K562 (cell line): ENCODE measurements at regions not wholly inside any gene's neighbourhood (a gene's known extent, or its start where the extent isn't known, plus 50 kb on each side); places are given as distances from the start of the nearest gene placed in this dataset.

Experiments used
- ATAC-seq: fragments of 200-7000 bp; cut with Tn5 transposase; 3 replicates; pipeline ENCODE4 v1.9.1; 2020; ENCODE audit warnings: moderate library complexity
- BruUV-seq: library from RNA; stranded (reverse); fragments of 400-500 nt; replicated peaks from 2 replicates; lab custom pipeline; 2021; lab: Mats Ljungman, UMichigan
- CTCF ChIA-PET: fragments of 300-600 bp; formaldehyde crosslinking; extraction: SDS; loops from one replicate; lab custom pipeline; 2021; ENCODE audit warnings: low intra/inter-chr PET ratio; lab: Yijun Ruan, JAX
- POLR2A ChIA-PET: fragments of 300-600, 350-650 bp; sonication (Branson Sonifier 250); formaldehyde crosslinking; extraction: SDS; loops from one replicate; lab custom pipeline; 2021; ENCODE audit warnings: antibody characterized with exemption, inconsistent platforms; lab: Yijun Ruan, JAX
- DNase-seq, 4 experiments: peaks; one replicate each; pipeline versions ENCODE4 v3.0.0 to v3.0.0-alpha.2; 2011 to 2018; ENCODE audit warnings: low spot score in 3 of 4, mixed read lengths in 3 of 4; ENCODE audit errors: extremely low read depth in 1 of 4
- FAIRE-seq: peaks from 2 replicates; lab custom pipeline; 2011; peaks lifted over from hg19 to GRCh38; lab: Jason Lieb, UNC
- H2AFZ ChIP-seq: 2 replicates; pipeline ENCODE4 v1.6.0; 2011; ENCODE audit warnings: low read depth, low read length, control low read depth, inconsistent platforms
- H3K27ac ChIP-seq: fragments of 200-600 bp; 3 replicates; pipeline ENCODE4 v1.8.0; 2011; ENCODE audit warnings: low read depth, mild to moderate bottlenecking, control low read depth, inconsistent platforms, low read length, moderate library complexity, mixed read lengths; ENCODE audit errors: extremely low read depth
- H3K27me3 ChIP-seq, 2 experiments: fragments of 300-600 bp in 1 of 2; 2 replicates in 1 of 2; 3 replicates in 1 of 2; pipeline versions ENCODE4 v1.6.0 to v1.8.0; 2011; ENCODE audit warnings: inconsistent platforms in 2 of 2, low read length in 2 of 2, mild to moderate bottlenecking in 1 of 2, mixed read lengths in 1 of 2, moderate library complexity in 1 of 2; ENCODE audit not compliant: control insufficient read depth in 2 of 2, insufficient read depth in 2 of 2
- H3K36me3 ChIP-seq: fragments of 300-600 bp; 3 replicates; pipeline ENCODE4 v1.8.0; 2011; ENCODE audit warnings: mild to moderate bottlenecking, low read length, inconsistent platforms; ENCODE audit not compliant: control insufficient read depth, insufficient read depth
- H3K4me1 ChIP-seq, 2 experiments: fragments of 200-600 bp in 1 of 2; replicated peaks in 1 of 2; 2 replicates in 1 of 2; 3 replicates in 1 of 2; pipeline versions ENCODE4 v1.5.1 to v1.8.0; 2011; ENCODE audit warnings: inconsistent platforms in 2 of 2, low read length in 2 of 2, mild to moderate bottlenecking in 1 of 2, mixed read lengths in 1 of 2, moderate library complexity in 1 of 2; ENCODE audit not compliant: control insufficient read depth in 2 of 2, insufficient read depth in 2 of 2
- H3K4me2 ChIP-seq: 2 replicates; pipeline ENCODE4 v1.6.1; 2011; ENCODE audit warnings: low read length, control low read depth, inconsistent platforms, mixed read lengths; ENCODE audit not compliant: insufficient read depth
- H3K4me3 ChIP-seq: fragments of 200-600 bp; sonication (generic), shearing (Covaris generic); 2 replicates; pipeline ENCODE4 v1.5.1; 2016; ENCODE audit warnings: control low read depth, inconsistent platforms
- H3K79me2 ChIP-seq: fragments of 200-600 bp; 3 replicates; pipeline ENCODE4 v1.8.0; 2011; ENCODE audit warnings: low read length, inconsistent platforms; ENCODE audit not compliant: control insufficient read depth, insufficient read depth
- H3K9ac ChIP-seq, 2 experiments: 2 replicates each; pipeline versions ENCODE4 v1.6.0 to v1.6.1; 2011; ENCODE audit warnings: low read depth in 2 of 2, low read length in 2 of 2, control low read depth in 1 of 2, inconsistent platforms in 1 of 2, mild to moderate bottlenecking in 1 of 2, mixed read lengths in 1 of 2; ENCODE audit not compliant: insufficient read depth in 1 of 2
- H3K9me1 ChIP-seq: one replicate; pipeline ENCODE4 v1.6.0; 2011; ENCODE audit warnings: inconsistent platforms, mild to moderate bottlenecking, low read length, moderate library complexity; ENCODE audit not compliant: control insufficient read depth, insufficient read depth
- H3K9me3 ChIP-seq: replicated peaks from 2 replicates; pipeline ENCODE4 v1.5.1; 2011; ENCODE audit warnings: low read depth, low read length, inconsistent platforms; ENCODE audit not compliant: control insufficient read depth, insufficient read depth
- H4K20me1 ChIP-seq: replicated peaks from 2 replicates; pipeline ENCODE4 v1.6.1; 2011; ENCODE audit warnings: low read length, inconsistent platforms, mixed read lengths; ENCODE audit not compliant: control insufficient read depth, insufficient read depth
- CHAMP1 ChIP-seq: fragments of 450-650 bp; IDR thresholded peaks from 2 replicates; pipeline ENCODE4 v1.6.1; 2016; ENCODE audit warnings: mild to moderate bottlenecking
- CHCHD3 ChIP-seq: fragments of 250-450 bp; sonication (Bioruptor Pico); IDR thresholded peaks from 2 replicates; pipeline ENCODE4 v2.1.2; 2022; ENCODE audit warnings: mild to moderate bottlenecking
- FIP1L1 ChIP-seq: fragments of 200-400 bp; formaldehyde crosslinking; IDR thresholded peaks from 2 replicates; pipeline ENCODE4 v1.6.1; 2018; ENCODE audit warnings: mild to moderate bottlenecking, low read depth, low read length; ENCODE audit not compliant: poor library complexity, severe bottlenecking
- HSF4 ChIP-seq: fragments of 250-450 bp; sonication (Bioruptor Pico); IDR thresholded peaks from 2 replicates; pipeline ENCODE4 v2.1.2; 2022; ENCODE audit warnings: mild to moderate bottlenecking, moderate library complexity, borderline replicate concordance
- IRF2 ChIP-seq: sonication (generic); formaldehyde crosslinking; IDR thresholded peaks from 2 replicates; pipeline ENCODE4 v1.8.1; 2022; ENCODE audit warnings: mild to moderate bottlenecking, missing genetic modification reagents
- KDM5B ChIP-seq: fragments of 200-600 bp; sonication (generic); IDR thresholded peaks from 2 replicates; pipeline ENCODE4 v1.6.1; 2012; ENCODE audit warnings: low read depth, mild to moderate bottlenecking, moderate library complexity, low read length, control low read depth, inconsistent platforms; ENCODE audit not compliant: insufficient replicate concordance
- MEF2A ChIP-seq: IDR thresholded peaks from 2 replicates; pipeline ENCODE4 v1.6.1; 2011; ENCODE audit warnings: low read depth, mild to moderate bottlenecking, low read length, moderate library complexity; ENCODE audit not compliant: control insufficient read depth
- NCOA2 ChIP-seq, 2 experiments: fragments of 450-650 bp; IDR thresholded peaks; 2 replicates each; pipeline ENCODE4 v1.6.1; 2018; ENCODE audit warnings: mild to moderate bottlenecking in 2 of 2, moderate library complexity in 1 of 2; ENCODE audit not compliant: partially characterized antibody in 2 of 2
- NFE2L1 ChIP-seq: fragments of 450-650 bp; IDR thresholded peaks from 2 replicates; pipeline ENCODE4 v1.6.1; 2016; ENCODE audit warnings: missing genetic modification characterization, low read depth, mild to moderate bottlenecking, missing compliant biosample characterization, moderate library complexity, borderline replicate concordance
- NFIC ChIP-seq: fragments of 450-650 bp; IDR thresholded peaks from 2 replicates; pipeline ENCODE4 v1.6.1; 2017; ENCODE audit warnings: mild to moderate bottlenecking, inconsistent platforms
- NFIX ChIP-seq: fragments of 250-450 bp; sonication (Bioruptor Pico); IDR thresholded peaks from 2 replicates; pipeline ENCODE4 v1.4.0; 2020; ENCODE audit warnings: low read depth, mild to moderate bottlenecking, moderate library complexity
- PTRF ChIP-seq: fragments of 450-650 bp; IDR thresholded peaks from 2 replicates; pipeline ENCODE4 v1.6.1; 2016; ENCODE audit warnings: mild to moderate bottlenecking, missing genetic modification characterization, missing compliant biosample characterization
- PTTG1 ChIP-seq: fragments of 450-650 bp; IDR thresholded peaks from 2 replicates; pipeline ENCODE4 v1.6.1; 2016; ENCODE audit warnings: low read depth, mild to moderate bottlenecking, missing genetic modification characterization, missing compliant biosample characterization
- RREB1 ChIP-seq: fragments of 250-450 bp; sonication (Bioruptor Pico); IDR thresholded peaks from 2 replicates; pipeline ENCODE4 v1.4.0; 2020
- SMARCC2 ChIP-seq: fragments of 450-650 bp; IDR thresholded peaks from 2 replicates; pipeline ENCODE4 v1.6.1; 2017; ENCODE audit warnings: antibody characterized with exemption, moderate library complexity, mild to moderate bottlenecking, low read depth
- ZBTB17 ChIP-seq: fragments of 450-650 bp; formaldehyde crosslinking; IDR thresholded peaks from 2 replicates; pipeline ENCODE4 v1.4.0; 2020; ENCODE audit warnings: mild to moderate bottlenecking
- ZKSCAN3 ChIP-seq: fragments of 250-450 bp; sonication (Bioruptor Pico); IDR thresholded peaks from 2 replicates; pipeline ENCODE4 v1.4.0; 2020
- WGBS: fragments of 100-300 bp; shearing (Covaris generic); methylation state at CpG from one replicate; pipeline ENCODE4 v1.1.6; 2016; ENCODE audit warnings: low coverage, mixed read lengths; ENCODE audit not compliant: insufficient coverage; ENCODE audit errors: missing lambda C conversion rate; 5-methylcytosine and 5-hydroxymethylcytosine counted together
- in situ Hi-C: fragments of 300-500 bp; cut with MboI; formaldehyde crosslinking; loops from 4 replicates; pipeline ENCODE4 v1.15.0; 2018; ENCODE audit warnings: inconsistent platforms, mixed read lengths
- intact Hi-C: fragments of 100-400 bp; cut with micrococcal nuclease; formaldehyde crosslinking; loops from 2 replicates; pipeline ENCODE4 v1.14.2; 2022

DNA sequence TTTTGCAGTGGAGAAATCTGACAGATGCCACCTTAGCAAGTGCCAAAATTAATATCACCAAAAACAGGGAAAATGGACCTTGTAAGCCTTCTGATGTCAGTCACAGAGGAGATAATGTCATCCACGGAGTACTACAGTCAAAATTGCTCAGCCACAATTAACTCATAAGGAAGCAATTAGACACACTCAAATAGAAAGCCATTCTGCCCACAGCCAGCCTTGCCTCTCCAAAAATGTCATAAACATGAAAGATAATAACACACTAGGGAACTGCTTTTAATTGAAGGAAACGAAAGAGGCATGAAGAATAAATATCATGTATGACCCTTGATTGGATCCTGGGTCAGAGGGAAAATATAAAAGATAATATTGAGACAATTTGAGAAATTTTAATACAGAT, 505.6 kb upstream of the API5 start:
- Histone ChIP-seq H3K4me3 (no peak overlapping the region), H3K27ac (no peak overlapping the region), H3K9me3 (no peaks in the 10 kb centered on the region), H3K9ac (no peak overlapping the region), H2AFZ (no peak overlapping the region), H3K4me2 (no peak overlapping the region), H4K20me1 (no peaks in the 10 kb centered on the region), H3K27me3 (no peaks in the 10 kb centered on the region), H3K79me2 (no peaks in the 10 kb centered on the region), H3K36me3 (no peaks in the 10 kb centered on the region), H3K4me1 (no peaks in the 10 kb centered on the region), H3K9me1 (no peaks in the 10 kb centered on the region)
- DNase-seq: no peak
- WGBS: 0% methylated on average over 2 of the region's 2 CpGs
- intact Hi-C loops (no loop called here), in situ Hi-C loops (no loop called here)
- FAIRE-seq: no peak
- ChIA-PET CTCF (no interaction called here), POLR2A (no interaction called here)
- ATAC-seq: no peak
- BruUV-seq: no TSS peak
- TF ChIP-seq PTTG1 (tag) (no peak), ZKSCAN3 (no peak), IRF2 (CRISPR knock-in tag) (no peak), SMARCC2 (no peak), ZBTB17 (CRISPR knock-in tag) (no peak), MEF2A (no peak), KDM5B (no peak), NCOA2 (IDR thresholded peaks at IDR 0.05; ENCODE audit: partially characterized antibody in 2 of 2) (no peak), RREB1 (no peak), CHCHD3 (CRISPR knock-in tag) (no peak), FIP1L1 (no peak), NFE2L1 (tag) (no peak), HSF4 (CRISPR knock-in tag) (no peak), NFIX (CRISPR knock-in tag) (no peak), CHAMP1 (no peak), PTRF (tag) (no peak), NFIC (no peak)
